ENCODE measurements at regions not wholly inside any gene's neighbourhood (a gene's known extent, or its start where the extent isn't known, plus 50 kb on each side); places are given as distances from the start of the nearest gene placed in this dataset.
A peak's percentile ranks its signal among the peaks of the same experiment; 100 is the strongest.

GRCh38 chr2:240213476-240214421, 73.3 kb upstream of the OTOS start:
- H3K4me1 ChIP-seq, result no peaks in the 10 kb centered on the region
- no peaks in the 10 kb centered on the region for H3K9me3 ChIP-seq
- no peaks in the 10 kb centered on the region for H3K27me3 ChIP-seq
- H3K36me3 ChIP-seq, result no peaks in the 10 kb centered on the region
- TF ChIP-seq CTCF (IDR thresholded peaks at IDR 0.05), result no peak
- no peak overlapping the region for H3K4me3 ChIP-seq
- H3K9ac ChIP-seq (ENCODE audit: low read depth in 2 of 2, low read length in 2 of 2), result no peak overlapping the region
- no peak overlapping the region for H3K27ac ChIP-seq
- no peak for DNase-seq
- intact Hi-C loops (cut with DNase I), result no loop called here

- H3K27ac ChIP-seq, result no peak overlapping the region
- no peak for TF ChIP-seq CTCF (IDR thresholded peaks at IDR 0.05)
- no peak for DNase-seq
- no peaks in the 10 kb centered on the region for H3K27me3 ChIP-seq
- H3K4me3 ChIP-seq, result no peak overlapping the region
- H3K4me1 ChIP-seq, result no peaks in the 10 kb centered on the region
- H3K36me3 ChIP-seq, result no peaks in the 10 kb centered on the region
- intact Hi-C loops (cut with DNase I), result no loop called here
- H3K9ac ChIP-seq (ENCODE audit: low read depth in 2 of 2, low read length in 2 of 2), result no peak overlapping the region
- no peaks in the 10 kb centered on the region for H3K9me3 ChIP-seq
These were observed 74.6 kb upstream of the OTOS start for GRCh38 chr2:240214790-240215675.

GRCh38 chr2:240215676-240216051, 75.2 kb upstream of the OTOS start:
- intact Hi-C loops (cut with DNase I), result no loop called here
- H3K9me3 ChIP-seq, result no peaks in the 10 kb centered on the region
- H3K9ac ChIP-seq (ENCODE audit: low read depth in 2 of 2, low read length in 2 of 2), result no peak overlapping the region
- no peak overlapping the region for H3K4me3 ChIP-seq
- no peaks in the 10 kb centered on the region for H3K36me3 ChIP-seq
- no peak for DNase-seq
- no peak overlapping the region for H3K27ac ChIP-seq
- TF ChIP-seq CTCF (IDR thresholded peaks at IDR 0.05), result no peak
- no peaks in the 10 kb centered on the region for H3K4me1 ChIP-seq
- H3K27me3 ChIP-seq, result no peaks in the 10 kb centered on the region

- TF ChIP-seq CTCF (IDR thresholded peaks at IDR 0.05), result no peak
- no peak overlapping the region for H3K9ac ChIP-seq (ENCODE audit: low read depth in 2 of 2, low read length in 2 of 2)
- no peaks in the 10 kb centered on the region for H3K9me3 ChIP-seq
- H3K36me3 ChIP-seq, result no peaks in the 10 kb centered on the region
- H3K27me3 ChIP-seq, result no peaks in the 10 kb centered on the region
- intact Hi-C loops (cut with DNase I), result no loop called here
- DNase-seq, result no peak
- H3K4me3 ChIP-seq, result no peak overlapping the region
- H3K27ac ChIP-seq, result no peak overlapping the region
- no peaks in the 10 kb centered on the region for H3K4me1 ChIP-seq
These were observed 75.7 kb upstream of the OTOS start for GRCh38 chr2:240216167-240216566.

GRCh38 chr2:240217431-240218301, 77.2 kb upstream of the OTOS start:
- H3K4me3 ChIP-seq, result no peak overlapping the region
- DNase-seq, result peak; percentile 13
- intact Hi-C loops (cut with DNase I), result no loop called here

More at GRCh38 chr2:240217431-240218301, 77.2 kb upstream of the OTOS start:
- H3K9me3 ChIP-seq, result no peaks in the 10 kb centered on the region
- TF ChIP-seq CTCF (IDR thresholded peaks at IDR 0.05), result no peak
- H3K9ac ChIP-seq (ENCODE audit: low read depth in 2 of 2, low read length in 2 of 2), result no peak overlapping the region
- no peaks in the 10 kb centered on the region for H3K4me1 ChIP-seq
- H3K27me3 ChIP-seq, result no peaks in the 10 kb centered on the region
- H3K36me3 ChIP-seq, result no peaks in the 10 kb centered on the region
- H3K27ac ChIP-seq, result no peak overlapping the region

Measured in colonic mucosa (tissue), 4 donors.